Prostate gland (tissue), 2 donors: ENCODE measurements at regions not wholly inside any gene's neighbourhood (a gene's known extent, or its start where the extent isn't known, plus 50 kb on each side); places are given as distances from the start of the nearest gene placed in this dataset.

Experiments used
- DNase-seq: peaks from one replicate; pipeline ENCODE4 v3.0.0-alpha.2; 2019; ENCODE audit warnings: low spot score
- H3K27ac ChIP-seq, 2 donors: fragments of 200-600 bp; sonication (generic); 2 replicates each; pipeline ENCODE4 v1.5.1; 2017 to 2019
- H3K27me3 ChIP-seq: fragments of 200-600 bp; sonication (generic); replicated peaks from 2 replicates; pipeline ENCODE4 v1.5.1; 2019; ENCODE audit not compliant: insufficient read depth
- H3K36me3 ChIP-seq, 2 donors: fragments of 200-600 bp; sonication (generic); 1 replicate in 1 of 2; 2 replicates in 1 of 2; pipeline versions ENCODE4 v1.5.1 to v1.8.1; 2017 to 2019
- H3K4me1 ChIP-seq: fragments of 200-600 bp; sonication (generic); replicated peaks from 2 replicates; pipeline ENCODE4 v1.5.1; 2019
- H3K4me3 ChIP-seq, 2 donors: fragments of 200-600 bp; sonication (generic); 2 replicates each; pipeline ENCODE4 v1.5.1; 2017 to 2019
- H3K9me3 ChIP-seq: fragments of 200-600 bp; sonication (generic); 2 replicates; pipeline ENCODE4 v1.5.1; 2017
- POLR2A ChIP-seq: fragments of 450-650 bp; IDR thresholded peaks from one replicate; pipeline ENCODE4 v1.6.1; 2016; ENCODE audit warnings: antibody characterized with exemption, mild to moderate bottlenecking
- POLR2AphosphoS5 ChIP-seq: sonication (generic); formaldehyde crosslinking; IDR thresholded peaks from one replicate; pipeline ENCODE4 v1.6.1; 2017; ENCODE audit warnings: antibody characterized with exemption
- WGBS: methylation state at CpG from one replicate; pipeline ENCODE4 v1.1.5; 2018; 5-methylcytosine and 5-hydroxymethylcytosine counted together
- intact Hi-C: fragments of 100-400 bp; cut with DNase I; formaldehyde crosslinking; loops from one replicate; pipeline ENCODE4 v1.14.2; 2022
- TF ChIP-seq, protein P1 (sequence below), 4 experiments: fragments of 200-600 bp in 2 of 4; fragments of 450-650 bp in 2 of 4; sonication (generic) in 2 of 4; IDR thresholded peaks; 1 replicate in 3 of 4; 2 replicates in 1 of 4; pipeline ENCODE4 v1.5.1; 2016 to 2019; ENCODE audit warnings: antibody characterized with exemption in 4 of 4, mild to moderate bottlenecking in 2 of 4, moderate library complexity in 2 of 4

DNA sequence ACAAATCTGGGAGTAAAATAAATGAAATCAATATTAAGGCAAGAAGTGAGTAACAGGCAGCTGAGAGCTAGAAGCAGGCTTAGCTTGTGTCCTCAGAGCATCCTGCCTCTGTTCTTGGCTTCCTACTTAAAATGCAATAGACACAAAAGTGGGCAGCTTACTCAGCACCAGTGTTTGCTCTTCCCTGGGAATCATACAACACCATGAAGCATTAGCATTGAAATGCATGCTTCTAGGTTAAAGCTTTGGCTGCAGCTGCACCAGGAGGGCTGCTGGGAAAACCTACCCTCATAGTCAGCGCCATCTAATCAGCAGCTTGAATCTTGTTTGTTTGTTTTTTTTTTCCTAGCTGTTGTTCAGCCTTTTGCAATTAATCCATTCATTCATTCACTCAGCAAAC, 104.2 kb upstream of the VWC2 start:
- no peaks in the 10 kb centered on the region for H3K9me3 ChIP-seq
- H3K36me3 ChIP-seq: no peaks in the 10 kb centered on the region
- no peak overlapping the region for H3K4me3 ChIP-seq
- no peaks in the 10 kb centered on the region for H3K27me3 ChIP-seq
- no peak for TF ChIP-seq POLR2A
- TF ChIP-seq, protein P1, sequence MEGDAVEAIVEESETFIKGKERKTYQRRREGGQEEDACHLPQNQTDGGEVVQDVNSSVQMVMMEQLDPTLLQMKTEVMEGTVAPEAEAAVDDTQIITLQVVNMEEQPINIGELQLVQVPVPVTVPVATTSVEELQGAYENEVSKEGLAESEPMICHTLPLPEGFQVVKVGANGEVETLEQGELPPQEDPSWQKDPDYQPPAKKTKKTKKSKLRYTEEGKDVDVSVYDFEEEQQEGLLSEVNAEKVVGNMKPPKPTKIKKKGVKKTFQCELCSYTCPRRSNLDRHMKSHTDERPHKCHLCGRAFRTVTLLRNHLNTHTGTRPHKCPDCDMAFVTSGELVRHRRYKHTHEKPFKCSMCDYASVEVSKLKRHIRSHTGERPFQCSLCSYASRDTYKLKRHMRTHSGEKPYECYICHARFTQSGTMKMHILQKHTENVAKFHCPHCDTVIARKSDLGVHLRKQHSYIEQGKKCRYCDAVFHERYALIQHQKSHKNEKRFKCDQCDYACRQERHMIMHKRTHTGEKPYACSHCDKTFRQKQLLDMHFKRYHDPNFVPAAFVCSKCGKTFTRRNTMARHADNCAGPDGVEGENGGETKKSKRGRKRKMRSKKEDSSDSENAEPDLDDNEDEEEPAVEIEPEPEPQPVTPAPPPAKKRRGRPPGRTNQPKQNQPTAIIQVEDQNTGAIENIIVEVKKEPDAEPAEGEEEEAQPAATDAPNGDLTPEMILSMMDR (IDR thresholded peaks at IDR 0.05): no peak
- no peak for TF ChIP-seq POLR2AphosphoS5
- no peak for DNase-seq
- no peak overlapping the region for H3K27ac ChIP-seq
- WGBS: 52% methylated on average over 1 of the region's 1 CpG
- intact Hi-C loops: no loop called here
- no peaks in the 10 kb centered on the region for H3K4me1 ChIP-seq

DNA sequence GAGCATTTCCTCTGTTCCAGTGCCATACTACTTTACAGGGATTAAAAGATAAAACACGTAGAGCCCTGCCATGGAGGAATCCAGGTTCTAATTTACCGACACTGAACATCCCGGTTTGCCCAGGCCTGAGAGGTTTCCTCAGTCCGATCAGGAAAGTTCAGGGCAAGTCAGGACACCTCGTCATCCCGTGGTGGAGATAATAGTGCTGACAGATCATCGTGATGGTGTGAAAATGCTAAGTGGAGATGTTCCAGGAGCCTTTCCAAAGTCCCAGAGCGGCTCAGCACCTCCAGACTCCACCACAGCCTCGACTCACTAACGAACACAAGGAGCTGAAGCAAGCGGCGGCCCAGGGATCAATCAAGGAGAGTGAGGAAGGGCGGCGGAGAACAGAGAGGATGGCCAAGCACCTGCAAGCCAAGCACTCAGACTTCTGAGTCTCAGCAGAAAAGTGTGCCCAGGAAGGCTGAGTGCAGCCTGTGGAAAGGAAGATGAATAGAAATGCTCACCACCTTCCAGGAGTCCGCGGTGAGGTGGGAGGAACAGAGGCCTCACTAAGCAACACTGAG, 103.7 kb upstream of the VWC2 start:
- no peaks in the 10 kb centered on the region for H3K27me3 ChIP-seq
- H3K4me1 ChIP-seq: no peaks in the 10 kb centered on the region
- 75% methylated on average over 16 of the region's 16 CpGs for WGBS
- no peaks in the 10 kb centered on the region for H3K36me3 ChIP-seq
- no peak overlapping the region for H3K27ac ChIP-seq
- no peaks in the 10 kb centered on the region for H3K9me3 ChIP-seq
- intact Hi-C loops: no loop called here
- no peak overlapping the region for H3K4me3 ChIP-seq
- TF ChIP-seq POLR2AphosphoS5: no peak
- no peak for TF ChIP-seq POLR2A
- TF ChIP-seq, protein P1 (IDR thresholded peaks at IDR 0.05): no peak
- no peak for DNase-seq

DNA sequence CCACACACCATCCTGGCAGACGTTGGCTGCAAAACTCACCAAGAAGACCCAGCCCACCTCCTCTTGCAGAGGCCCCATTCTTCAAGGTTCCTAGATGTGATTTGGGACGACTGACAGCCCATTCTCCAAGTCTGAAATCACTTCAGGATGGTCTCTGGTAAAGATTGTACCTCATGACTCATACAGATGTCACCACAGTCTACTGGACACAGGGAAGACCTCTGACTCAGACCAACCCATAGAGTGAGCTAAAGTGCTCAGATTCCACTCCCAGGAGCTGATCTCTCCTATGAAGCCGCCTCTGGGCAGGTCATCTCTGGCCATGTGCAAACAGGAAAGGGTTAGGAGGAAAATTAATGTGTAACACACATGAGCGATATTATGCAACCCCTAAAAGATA, 102.4 kb upstream of the VWC2 start:
- no peak for DNase-seq
- Histone ChIP-seq H3K9me3 (no peaks in the 10 kb centered on the region), H3K27me3 (no peaks in the 10 kb centered on the region), H3K27ac (no peak overlapping the region), H3K36me3 (no peaks in the 10 kb centered on the region), H3K4me3 (no peak overlapping the region), H3K4me1 (no peaks in the 10 kb centered on the region)
- intact Hi-C loops: no loop called here
- TF ChIP-seq POLR2A: no peak
- no peak for TF ChIP-seq POLR2AphosphoS5
- TF ChIP-seq, protein P1 (IDR thresholded peaks at IDR 0.05): no peak
- 82% methylated on average over 4 of the region's 4 CpGs for WGBS

DNA sequence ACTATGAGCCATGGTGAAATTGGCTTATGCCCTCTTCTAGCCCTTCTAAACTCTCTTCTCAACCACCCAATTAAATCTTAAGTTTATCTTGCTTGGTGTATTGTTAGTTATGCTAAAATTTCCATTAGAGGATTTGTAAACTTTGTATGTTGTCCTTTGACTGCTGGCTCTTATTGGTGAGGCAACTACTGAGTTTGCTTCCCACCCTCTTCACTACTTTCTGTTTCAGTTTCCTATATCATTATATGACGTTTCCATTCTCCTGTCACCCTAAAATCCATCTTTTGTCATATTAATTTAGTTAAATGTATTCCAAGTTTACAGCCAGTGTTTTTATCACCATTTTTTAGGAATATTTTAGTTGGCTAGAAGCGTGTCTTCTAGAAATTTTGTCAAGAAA, 80.9 kb upstream of the VWC2 start:
- H3K9me3 ChIP-seq: no peaks in the 10 kb centered on the region
- H3K36me3 ChIP-seq: no peaks in the 10 kb centered on the region
- H3K27ac ChIP-seq: no peak overlapping the region
- no peak for DNase-seq
- H3K27me3 ChIP-seq: no peaks in the 10 kb centered on the region
- intact Hi-C loops: no loop called here
- TF ChIP-seq, protein P1 (IDR thresholded peaks at IDR 0.05): no peak
- TF ChIP-seq POLR2A: no peak
- no peak overlapping the region for H3K4me3 ChIP-seq
- H3K4me1 ChIP-seq: no peaks in the 10 kb centered on the region
- 63% methylated on average over 2 of the region's 2 CpGs for WGBS

DNA sequence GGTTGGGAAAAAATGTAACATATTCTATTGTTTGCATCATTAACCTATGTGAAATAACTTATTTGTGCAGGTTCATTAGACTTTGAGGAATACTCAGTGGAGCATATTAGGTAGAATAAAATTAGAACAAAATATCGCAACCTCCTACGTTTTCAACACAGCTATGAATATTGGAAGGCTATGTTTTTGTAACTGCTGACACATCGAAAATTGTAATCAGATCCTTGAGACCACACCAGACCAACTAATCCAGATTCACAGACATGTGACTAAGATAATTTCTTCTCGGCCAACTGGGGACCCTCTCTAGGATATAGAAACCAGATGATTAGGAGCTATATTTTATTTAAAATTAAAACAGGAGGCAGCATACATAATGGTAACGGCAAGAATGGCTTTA, 77.5 kb upstream of the VWC2 start:
- H3K4me3 ChIP-seq: no peak overlapping the region
- intact Hi-C loops: no loop called here
- WGBS: 83% methylated on average over 5 of the region's 5 CpGs

More for the DNA sequence above, 77.5 kb upstream of the VWC2 start:
- TF ChIP-seq, protein P1 (IDR thresholded peaks at IDR 0.05): no peak
- TF ChIP-seq POLR2AphosphoS5: no peak
- TF ChIP-seq POLR2A: no peak
- H3K9me3 ChIP-seq: no peaks in the 10 kb centered on the region
- no peaks in the 10 kb centered on the region for H3K36me3 ChIP-seq
- H3K4me1 ChIP-seq: no peaks in the 10 kb centered on the region
- no peaks in the 10 kb centered on the region for H3K27me3 ChIP-seq
- no peak for DNase-seq
- H3K27ac ChIP-seq: no peak overlapping the region
